Right ventricle myocardium superior (tissue), 1 donor: ENCODE measurements at regions not wholly inside any gene's neighbourhood (a gene's known extent, or its start where the extent isn't known, plus 50 kb on each side); places are given as distances from the start of the nearest gene placed in this dataset.
"Not testable (repeated sequence)": the region's sequence is repeated elsewhere in the genome, so short reads cannot be mapped to it uniquely, and the experiment has no call there.

ENCODE experiments used
- ATAC-seq: fragments of 200-7000 bp; cut with Tn5 transposase; one replicate; pipeline ENCODE4 v1.9.1; 2020; ENCODE audit warnings: mild to moderate bottlenecking; ENCODE audit not compliant: poor library complexity
- DNase-seq: peaks from one replicate; pipeline ENCODE4 v3.0.0-alpha.2; 2020
- intact Hi-C: fragments of 100-400 bp; cut with DNase I; formaldehyde crosslinking; loops from one replicate; pipeline ENCODE4 v1.11.2; 2022
- donor health status: DM: no; HTN: yes; CAD: no; lungs with severe emphysema.

- ATAC-seq (no peak), DNase-seq (no peak)
- intact Hi-C loops, result no loop called here
Observed at GRCh38 chr6:121723623-121724022, 288.2 kb downstream of the GJA1 start.

GRCh38 chr6:121724576-121724975 lies 289.1 kb downstream of the GJA1 start:
- DNase-seq (no peak), ATAC-seq (no peak)
- intact Hi-C loops, result no loop called here

DNA sequence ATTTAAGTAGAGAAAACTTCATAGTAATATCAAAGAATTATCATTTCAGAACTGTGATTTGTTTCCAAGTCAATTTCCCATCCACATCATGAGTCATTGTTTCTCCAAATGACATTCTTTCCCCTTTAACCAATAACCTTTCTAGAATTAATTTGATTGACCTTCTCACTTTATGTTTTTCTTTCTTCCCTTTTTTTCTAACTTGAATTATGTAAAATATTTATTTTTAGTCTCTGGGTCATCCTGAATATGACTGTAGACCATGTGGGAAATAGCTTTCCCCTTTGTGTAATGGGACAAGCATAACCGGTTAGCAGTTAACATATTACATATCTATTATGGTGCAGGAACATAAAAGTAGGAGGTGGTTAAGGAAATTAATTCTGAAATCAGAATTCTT lies 291.1 kb downstream of the GJA1 start:
- DNase-seq (no peak), ATAC-seq (no peak)
- intact Hi-C loops, result no loop called here

DNA sequence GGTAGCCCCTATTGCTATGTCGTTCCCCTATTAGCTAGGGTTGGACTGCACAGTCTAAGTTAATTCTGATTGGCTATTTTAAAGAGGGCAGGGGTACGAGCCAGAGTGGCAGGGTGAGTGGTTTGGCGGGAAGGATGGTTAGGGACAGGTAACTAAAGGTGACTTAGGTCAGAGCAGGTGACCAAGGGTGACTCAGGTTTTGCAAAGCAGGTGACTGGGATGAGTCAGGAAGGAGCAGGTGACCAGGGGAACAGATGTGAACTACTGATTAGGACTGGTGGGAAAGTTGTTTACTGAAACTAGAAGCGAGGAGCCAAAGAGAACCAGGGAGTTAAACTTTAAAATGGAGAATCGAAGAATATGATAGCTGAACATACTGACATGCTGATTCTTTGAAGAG lies 295.2 kb downstream of the GJA1 start:
- intact Hi-C loops, result no loop called here
- DNase-seq (no peak), ATAC-seq (no peak)

DNA sequence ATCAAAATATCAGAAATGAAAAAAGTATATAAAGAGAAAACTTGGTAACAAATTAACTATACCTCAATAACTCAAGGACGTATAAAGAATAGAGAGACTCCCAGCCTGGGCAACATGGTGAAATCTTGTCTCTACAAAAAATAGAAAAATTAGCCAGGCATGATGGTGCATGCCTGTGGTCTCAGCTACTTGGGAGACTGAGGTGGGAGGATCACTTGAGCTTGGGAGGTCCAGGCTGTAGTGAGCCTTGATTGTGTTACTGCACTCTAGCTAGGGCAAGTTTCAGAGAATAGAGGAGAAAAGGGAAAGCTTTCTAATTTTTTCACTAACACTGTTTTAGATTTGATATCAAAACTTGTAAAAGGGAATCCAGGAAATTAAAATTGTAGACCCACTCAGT lies 295.9 kb downstream of the GJA1 start:
- DNase-seq, result no peak
- intact Hi-C loops, result no loop called here
- ATAC-seq, result no peak

DNA sequence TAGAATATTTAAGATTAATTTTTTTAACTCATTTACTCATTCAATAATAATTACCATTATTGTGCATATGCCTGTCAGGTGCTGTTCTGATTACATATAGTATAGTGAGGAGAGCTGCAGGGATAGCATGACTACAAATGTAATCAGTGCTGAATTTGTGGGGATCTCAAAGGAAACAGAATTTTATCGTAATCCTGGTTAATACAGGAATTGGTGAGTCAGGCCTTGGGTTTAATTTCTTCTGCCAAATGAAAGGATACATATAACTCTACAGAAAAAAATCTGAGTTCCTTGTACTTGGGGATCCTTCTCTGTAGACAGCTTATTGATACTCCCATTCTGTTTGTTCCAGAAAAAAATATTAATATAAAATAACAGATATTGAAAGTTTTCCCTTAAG lies 297.2 kb downstream of the GJA1 start:
- intact Hi-C loops, result no loop called here
- ATAC-seq (no peak), DNase-seq (no peak)

DNA sequence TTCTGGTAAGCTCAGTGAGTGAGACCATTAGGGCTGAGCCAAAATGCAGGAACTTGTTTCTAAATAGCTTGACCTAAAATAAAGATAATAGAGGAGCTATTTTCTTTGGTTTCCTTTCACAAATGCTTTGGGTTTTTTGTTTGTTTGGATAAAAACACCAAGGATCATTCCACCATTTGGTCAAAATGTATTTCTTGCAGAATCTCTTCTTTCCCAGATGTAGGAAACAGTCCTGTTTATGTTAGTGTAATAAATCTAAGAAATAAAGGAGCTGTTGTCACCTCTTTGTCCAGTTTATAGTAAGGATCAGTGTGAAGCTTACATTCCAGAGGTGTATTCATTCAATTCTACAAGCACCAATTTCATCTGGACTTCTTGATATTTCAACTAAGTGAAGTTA lies 297.8 kb downstream of the GJA1 start:
- intact Hi-C loops, result no loop called here
- DNase-seq (no peak), ATAC-seq (no peak)

DNA sequence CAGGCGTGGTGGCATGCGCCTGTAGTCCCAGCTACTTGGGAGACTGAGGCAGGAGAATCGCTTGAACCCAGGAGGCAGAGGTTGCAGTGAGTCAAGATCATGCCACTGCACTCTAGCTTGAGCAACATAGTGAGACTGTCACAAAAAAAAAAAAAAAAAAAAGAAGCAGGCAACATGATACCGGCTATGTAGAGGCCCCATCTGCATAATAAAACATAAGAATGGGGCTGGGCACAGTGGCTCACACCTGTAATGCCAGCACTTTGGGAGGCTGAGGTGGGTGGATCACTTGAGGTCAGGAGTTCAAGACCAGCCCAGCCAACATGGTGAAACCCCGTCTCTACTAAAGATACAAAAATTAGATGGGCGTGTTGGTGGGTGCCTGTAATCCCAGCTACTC lies 304.7 kb downstream of the GJA1 start:
- intact Hi-C loops, ATAC-seq, DNase-seq: not testable (repeated sequence)

- intact Hi-C loops, result no loop called here
- ATAC-seq (no peak), DNase-seq (no peak)
Observed at GRCh38 chr6:121743691-121744090, 308.2 kb downstream of the GJA1 start.

GRCh38 chr6:121748376-121748775 lies 312.9 kb downstream of the GJA1 start:
- DNase-seq (no peak), ATAC-seq (no peak)
- intact Hi-C loops, result no loop called here

DNA sequence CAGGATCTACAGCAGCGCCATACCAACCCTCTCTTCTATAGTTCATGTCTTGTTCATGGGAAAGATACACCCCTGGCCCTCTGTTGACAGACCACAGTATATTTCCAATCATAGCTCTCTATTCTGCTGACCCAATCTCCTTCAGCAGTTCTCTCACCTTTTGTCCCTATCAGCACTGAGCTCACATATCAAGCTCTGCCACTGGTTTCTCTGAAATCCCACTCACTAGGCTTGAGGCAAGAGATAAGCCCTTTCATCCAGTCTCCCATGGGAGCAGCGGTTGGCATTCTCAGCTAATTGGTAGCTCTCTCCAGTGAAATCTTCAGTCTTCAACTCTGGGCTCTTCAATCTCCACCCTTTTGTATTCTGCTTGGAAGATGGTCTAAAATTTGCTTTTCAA lies 313.4 kb downstream of the GJA1 start:
- intact Hi-C loops, result no loop called here
- ATAC-seq (no peak), DNase-seq (no peak)

DNA sequence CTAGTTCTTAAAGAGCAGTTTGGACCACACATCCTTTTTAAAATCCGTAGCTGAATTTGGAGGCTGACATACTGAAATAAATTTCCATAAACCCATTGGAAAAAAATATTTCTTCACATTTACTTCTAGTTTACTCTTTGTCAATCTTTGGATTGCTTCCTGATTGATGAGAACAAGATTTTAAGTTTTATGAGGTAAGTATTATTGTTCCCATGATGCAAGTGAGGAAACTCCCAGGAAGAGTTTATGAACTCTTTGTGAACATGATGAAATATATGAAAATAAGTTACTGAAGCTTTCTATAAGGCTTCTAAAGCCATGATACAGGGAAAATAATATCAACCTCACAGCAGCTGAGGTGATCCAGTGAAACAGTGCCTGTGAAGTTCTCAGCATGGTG lies 320.0 kb downstream of the GJA1 start:
- ATAC-seq (no peak), DNase-seq (no peak)
- intact Hi-C loops, result no loop called here

DNA sequence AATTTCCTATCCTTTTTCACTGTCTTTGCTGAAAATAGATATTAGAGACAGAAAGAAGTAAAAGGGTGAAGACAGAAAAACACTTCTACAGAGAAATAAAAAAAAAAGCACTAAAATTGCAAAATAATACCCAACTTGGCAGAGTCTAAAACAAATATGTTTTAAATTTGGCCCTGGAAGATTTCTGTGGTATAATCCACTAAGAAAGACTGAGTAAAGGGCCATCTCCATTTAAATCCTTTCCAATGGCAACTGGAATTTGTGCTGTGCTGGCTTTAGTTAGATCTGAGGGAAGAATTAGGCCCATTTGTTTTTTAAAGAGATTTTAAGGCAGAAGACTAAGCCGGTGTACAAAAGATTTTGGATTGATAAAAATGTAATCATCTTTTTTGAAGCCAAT lies 321.2 kb downstream of the GJA1 start:
- DNase-seq (no peak), ATAC-seq (no peak)
- intact Hi-C loops, result no loop called here

DNA sequence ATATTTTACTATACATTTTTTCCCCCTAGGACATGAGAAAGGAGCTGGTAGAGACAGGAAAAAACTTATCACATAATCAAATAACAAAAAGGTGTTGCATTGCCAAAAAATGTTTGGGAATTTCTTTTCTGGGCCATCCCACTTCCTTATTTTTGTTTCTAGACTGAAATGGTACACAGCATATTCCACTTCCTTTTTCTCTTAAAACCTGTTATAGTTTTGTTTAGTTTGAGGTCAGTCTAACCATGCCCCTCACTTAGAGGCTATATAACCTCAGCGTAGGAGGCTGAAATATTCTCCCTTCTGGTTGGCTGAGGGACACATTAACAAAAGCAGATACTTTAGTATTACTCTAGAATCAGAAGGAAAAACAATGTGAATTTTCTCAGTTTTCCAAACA lies 323.9 kb downstream of the GJA1 start:
- intact Hi-C loops, result no loop called here
- DNase-seq (no peak), ATAC-seq (no peak)

DNA sequence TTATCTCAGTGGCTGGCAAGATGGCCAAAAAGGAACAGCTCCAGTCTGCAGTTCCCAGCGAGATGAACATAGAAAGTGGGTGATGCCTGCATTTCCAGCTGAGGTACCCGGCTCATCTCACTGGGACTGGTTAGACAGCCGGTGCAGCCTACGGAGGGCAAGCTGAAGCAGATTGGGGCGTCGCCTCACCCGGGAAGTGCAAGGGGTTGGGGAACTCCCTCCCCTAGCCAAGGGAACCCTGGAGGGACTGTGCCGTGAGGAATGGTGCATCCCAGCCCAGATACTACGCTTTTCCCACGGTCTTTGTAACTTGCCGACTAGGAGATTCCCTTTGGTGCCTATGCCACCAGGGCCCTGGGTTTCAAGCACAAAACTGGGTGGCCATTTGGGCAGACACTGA lies 324.7 kb downstream of the GJA1 start:
- intact Hi-C loops, result no loop called here
- DNase-seq (no peak), ATAC-seq (no peak)

DNA sequence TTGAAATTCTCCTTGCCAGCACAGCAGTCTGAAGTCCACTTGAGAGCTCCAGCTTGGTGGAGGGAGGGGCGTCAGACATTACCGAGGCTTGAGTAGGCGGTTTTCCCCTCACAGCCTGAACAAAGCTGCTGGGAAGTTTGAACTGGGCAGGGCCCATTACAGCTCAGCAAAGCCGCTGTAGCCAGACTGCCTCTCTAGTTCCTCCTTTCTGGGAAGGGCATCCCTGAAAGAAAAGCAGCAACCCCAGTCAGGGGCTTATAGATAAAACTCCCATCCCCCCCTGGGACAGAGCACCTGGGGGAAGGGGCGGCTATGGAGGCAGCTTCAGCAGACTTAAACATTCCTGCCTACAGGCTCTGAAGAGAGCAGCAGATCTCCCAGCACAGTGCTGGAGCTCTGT lies 325.3 kb downstream of the GJA1 start:
- intact Hi-C loops, result no loop called here
- no peak for DNase-seq
- no peak for ATAC-seq

GRCh38 chr6:121764493-121764892 lies 329.0 kb downstream of the GJA1 start:
- DNase-seq, result no peak
- ATAC-seq, result no peak
- intact Hi-C loops, result no loop called here

- DNase-seq (no peak), ATAC-seq (no peak)
- intact Hi-C loops, result no loop called here
Observed at GRCh38 chr6:121765060-121765459, 329.6 kb downstream of the GJA1 start.

GRCh38 chr6:121767211-121767610 lies 331.8 kb downstream of the GJA1 start:
- no peak for ATAC-seq
- intact Hi-C loops, result no loop called here
- DNase-seq, result no peak

DNA sequence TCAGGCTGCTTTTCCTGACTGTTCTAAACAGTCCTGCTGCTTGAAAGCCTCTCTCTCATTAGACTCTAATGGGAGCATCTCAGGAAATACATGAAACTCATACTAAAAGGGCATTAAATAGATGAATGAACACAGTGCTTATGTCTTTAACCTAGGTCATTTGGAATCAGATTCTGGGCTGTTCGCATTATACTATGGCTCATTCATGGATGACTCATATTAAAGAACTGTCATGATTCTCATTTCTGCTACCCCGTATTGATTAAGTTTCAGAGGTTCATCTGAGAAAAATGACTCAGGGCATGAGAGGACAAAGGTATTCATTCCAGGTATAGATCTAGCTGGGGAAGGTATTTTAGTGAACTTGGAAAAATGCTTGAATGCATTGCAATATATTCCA lies 335.5 kb downstream of the GJA1 start:
- DNase-seq, result no peak
- intact Hi-C loops, result no loop called here
- no peak for ATAC-seq

GRCh38 chr6:121771937-121772720 lies 336.7 kb downstream of the GJA1 start:
- DNase-seq (no peak), ATAC-seq (no peak)
- intact Hi-C loops, result no loop called here
